GM18861 (cell line): ENCODE measurements at regions not wholly inside any gene's neighbourhood (a gene's known extent, or its start where the extent isn't known, plus 50 kb on each side); places are given as distances from the start of the nearest gene placed in this dataset.
"Not testable (repeated sequence)": the region's sequence is repeated elsewhere in the genome, so short reads cannot be mapped to it uniquely, and the experiment has no call there.

ENCODE experiments used
- ATAC-seq: cut with Tn5 transposase; IDR thresholded peaks from one replicate; pipeline ENCODE4 v1.9.1; 2021; ENCODE audit not compliant: unreplicated experiment

- no peak for ATAC-seq
Measured at GRCh38 chr3:22859618-22860017, 343.5 kb upstream of the UBE2E2 start.

- no peak for ATAC-seq
Measured at GRCh38 chr3:22861426-22861825, 341.7 kb upstream of the UBE2E2 start.

GRCh38 chr3:22862111-22862510, 341.0 kb upstream of the UBE2E2 start:
- peak; percentile 48 for ATAC-seq

- ATAC-seq: not testable (repeated sequence)
Measured at GRCh38 chr3:22882834-22883233, 320.3 kb upstream of the UBE2E2 start.

- ATAC-seq: no peak
Measured at GRCh38 chr3:22885039-22885438, 318.1 kb upstream of the UBE2E2 start.

- ATAC-seq: no peak
Measured at GRCh38 chr3:22885574-22886341, 317.4 kb upstream of the UBE2E2 start.

GRCh38 chr3:22886439-22887068, 316.6 kb upstream of the UBE2E2 start:
- no peak for ATAC-seq

GRCh38 chr3:22887664-22888291, 315.3 kb upstream of the UBE2E2 start:
- peak; percentile 61 for ATAC-seq

GRCh38 chr3:22893101-22893500, 310.0 kb upstream of the UBE2E2 start:
- ATAC-seq: no peak

GRCh38 chr3:22893644-22894325, 309.3 kb upstream of the UBE2E2 start:
- ATAC-seq: no peak

- no peak for ATAC-seq
Measured at GRCh38 chr3:22894865-22895264, 308.3 kb upstream of the UBE2E2 start.

GRCh38 chr3:22895671-22896070, 307.5 kb upstream of the UBE2E2 start:
- no peak for ATAC-seq

GRCh38 chr3:22898558-22898957, 304.6 kb upstream of the UBE2E2 start:
- no peak for ATAC-seq

GRCh38 chr3:22899441-22899840, 303.7 kb upstream of the UBE2E2 start:
- ATAC-seq: no peak

GRCh38 chr3:22900296-22900695, 302.8 kb upstream of the UBE2E2 start:
- no peak for ATAC-seq

GRCh38 chr3:22901684-22902083, 301.4 kb upstream of the UBE2E2 start:
- no peak for ATAC-seq

- ATAC-seq: no peak
Measured at GRCh38 chr3:22907161-22907780, 295.9 kb upstream of the UBE2E2 start.

- ATAC-seq: no peak
Measured at GRCh38 chr3:22907796-22908195, 295.3 kb upstream of the UBE2E2 start.

GRCh38 chr3:22908989-22909507, 294.1 kb upstream of the UBE2E2 start:
- ATAC-seq: no peak

GRCh38 chr3:22916933-22917332, 286.2 kb upstream of the UBE2E2 start:
- ATAC-seq: no peak

- ATAC-seq: no peak
Measured at GRCh38 chr3:22920006-22920405, 283.1 kb upstream of the UBE2E2 start.
